SK-N-SH treated with all-trans-retinoic acid at 6 μM for 48 hours (cell line): ENCODE measurements at regions not wholly inside any gene's neighbourhood (a gene's known extent, or its start where the extent isn't known, plus 50 kb on each side); places are given as distances from the start of the nearest gene placed in this dataset.

Source experiments
- BACH2 ChIP-seq: fragments of 250-450 bp; sonication (Bioruptor Pico); IDR thresholded peaks from 2 replicates; pipeline ENCODE4 v1.9.0; 2021; ENCODE audit warnings: mild to moderate bottlenecking, borderline replicate concordance
- CREB5 ChIP-seq: fragments of 250-450 bp; sonication (Bioruptor Pico); IDR thresholded peaks from 2 replicates; pipeline ENCODE4 v1.5.1; 2020; ENCODE audit warnings: low read depth, mild to moderate bottlenecking, moderate library complexity
- ESRRG ChIP-seq: fragments of 250-450 bp; sonication (Bioruptor Pico); IDR thresholded peaks from 2 replicates; pipeline ENCODE4 v1.6.1; 2021; ENCODE audit warnings: mild to moderate bottlenecking
- GLIS3 ChIP-seq: fragments of 250-450 bp; sonication (Bioruptor Pico); IDR thresholded peaks from 2 replicates; pipeline ENCODE4 v1.5.0; 2020; ENCODE audit warnings: mild to moderate bottlenecking, moderate library complexity
- TOX ChIP-seq: fragments of 250-450 bp; sonication (Bioruptor Pico); IDR thresholded peaks from 2 replicates; pipeline ENCODE4 v1.8.0; 2021; ENCODE audit warnings: mild to moderate bottlenecking, moderate library complexity, borderline replicate concordance
- ZFP30 ChIP-seq: fragments of 450-650 bp; formaldehyde crosslinking; IDR thresholded peaks from 2 replicates; pipeline ENCODE4 v1.5.0; 2022; ENCODE audit warnings: mild to moderate bottlenecking, moderate library complexity
- ZNF565 ChIP-seq: fragments of 450-650 bp; formaldehyde crosslinking; conservative IDR thresholded peaks from 2 replicates; pipeline ENCODE4 v1.5.0; 2020; ENCODE audit warnings: low read depth, mild to moderate bottlenecking, moderate library complexity
- TF ChIP-seq, protein P1 (sequence below): fragments of 250-450 bp; sonication (Bioruptor Pico); IDR thresholded peaks from 2 replicates; pipeline ENCODE4 v1.5.1; 2021; ENCODE audit warnings: mild to moderate bottlenecking, moderate library complexity

DNA sequence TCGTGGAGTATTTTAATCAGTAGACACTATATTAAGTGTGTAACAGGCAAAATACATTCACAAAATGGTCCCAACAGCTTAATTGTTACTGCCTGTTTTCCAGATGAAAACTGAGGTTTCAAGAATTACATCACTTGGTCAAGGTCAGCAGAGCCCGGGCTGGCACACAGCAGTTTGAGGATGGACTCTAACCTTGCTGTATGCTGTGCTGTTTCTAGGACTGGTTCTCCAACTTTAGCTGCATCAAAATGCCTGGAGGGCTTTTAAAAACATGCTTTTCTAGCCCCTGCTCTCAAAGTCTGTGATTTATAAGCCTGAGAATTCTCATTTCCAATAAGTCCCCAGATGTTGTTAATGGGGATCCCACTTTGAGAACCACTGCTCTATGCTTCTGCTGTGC lies 247.1 kb upstream of the FZD8 start:
- TF ChIP-seq BACH2 (CRISPR knock-in tag) (no peak), ZNF565 (CRISPR knock-in tag) (no peak), GLIS3 (CRISPR knock-in tag) (no peak), ESRRG (no peak), TOX (CRISPR knock-in tag) (no peak), ZFP30 (CRISPR knock-in tag) (no peak), CREB5 (no peak)
- TF ChIP-seq, protein P1, sequence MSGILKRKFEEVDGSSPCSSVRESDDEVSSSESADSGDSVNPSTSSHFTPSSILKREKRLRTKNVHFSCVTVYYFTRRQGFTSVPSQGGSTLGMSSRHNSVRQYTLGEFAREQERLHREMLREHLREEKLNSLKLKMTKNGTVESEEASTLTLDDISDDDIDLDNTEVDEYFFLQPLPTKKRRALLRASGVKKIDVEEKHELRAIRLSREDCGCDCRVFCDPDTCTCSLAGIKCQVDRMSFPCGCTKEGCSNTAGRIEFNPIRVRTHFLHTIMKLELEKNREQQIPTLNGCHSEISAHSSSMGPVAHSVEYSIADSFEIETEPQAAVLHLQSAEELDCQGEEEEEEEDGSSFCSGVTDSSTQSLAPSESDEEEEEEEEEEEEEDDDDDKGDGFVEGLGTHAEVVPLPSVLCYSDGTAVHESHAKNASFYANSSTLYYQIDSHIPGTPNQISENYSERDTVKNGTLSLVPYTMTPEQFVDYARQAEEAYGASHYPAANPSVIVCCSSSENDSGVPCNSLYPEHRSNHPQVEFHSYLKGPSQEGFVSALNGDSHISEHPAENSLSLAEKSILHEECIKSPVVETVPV (CRISPR knock-in tag): no peak
